Ishikawa (cell line): ENCODE measurements at regions not wholly inside any gene's neighbourhood (a gene's known extent, or its start where the extent isn't known, plus 50 kb on each side); places are given as distances from the start of the nearest gene placed in this dataset.

Source experiments
- RAD21 ChIP-seq: IDR thresholded peaks from 2 replicates; pipeline ENCODE4 v1.6.1; 2012; ENCODE audit warnings: low read depth
- TEAD4 ChIP-seq: IDR thresholded peaks from 2 replicates; pipeline ENCODE4 v1.6.1; 2012
- YY1 ChIP-seq: IDR thresholded peaks from 2 replicates; pipeline ENCODE4 v1.6.1; 2012; ENCODE audit warnings: low read depth

GRCh38 chr12:92065018-92065499, 80.6 kb downstream of the BTG1 start:
- TF ChIP-seq TEAD4 (no peak), RAD21 (no peak), YY1 (no peak)
